NCI-H345 (cell line): ENCODE measurements at regions not wholly inside any gene's neighbourhood (a gene's known extent, or its start where the extent isn't known, plus 50 kb on each side); places are given as distances from the start of the nearest gene placed in this dataset.

Experiments
- DNase-seq: peaks from one replicate; lab custom pipeline; 2025; lab: John Stamatoyannopoulos, UW

DNA sequence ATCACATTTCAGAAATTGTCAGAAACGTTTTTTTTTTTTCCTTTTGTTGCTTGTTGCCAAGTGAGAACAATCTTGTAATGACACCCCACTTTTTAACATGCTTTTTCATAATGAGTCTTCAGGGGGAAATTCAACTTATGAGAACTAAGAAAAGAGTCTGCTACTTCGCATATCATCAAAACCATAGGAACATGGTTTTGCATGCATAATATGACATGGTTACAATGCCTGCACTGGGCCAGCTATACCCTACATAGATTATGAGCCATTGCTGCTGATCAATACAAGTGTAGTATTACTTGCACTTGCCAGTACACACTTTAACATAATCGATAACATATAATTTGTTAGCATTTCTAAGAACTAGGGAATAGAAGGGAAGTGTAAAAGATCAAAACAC, 191.0 kb upstream of the NBEA start:
- DNase-seq, result no peak

DNA sequence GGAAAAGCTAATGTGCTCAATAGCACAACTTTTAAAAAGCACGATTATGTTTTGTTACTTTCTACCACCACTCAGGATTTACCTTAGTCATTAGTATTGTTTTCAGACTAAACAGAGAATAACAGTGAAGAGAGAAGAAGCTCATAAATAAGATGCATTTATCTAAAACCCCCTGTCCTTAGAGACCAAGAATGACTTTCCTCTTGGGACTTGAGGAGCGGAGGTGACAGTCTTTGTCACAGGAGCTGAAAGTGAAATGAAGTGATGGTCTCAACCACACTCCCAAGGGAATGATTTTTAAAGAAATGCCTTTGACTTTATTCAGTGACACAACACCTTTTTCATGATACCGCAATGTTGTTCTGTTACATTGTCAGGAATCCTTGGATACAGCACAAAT, 190.6 kb upstream of the NBEA start:
- DNase-seq, result no peak

GRCh38 chr13:34752283-34752960, 189.6 kb upstream of the NBEA start:
- no peak for DNase-seq

DNA sequence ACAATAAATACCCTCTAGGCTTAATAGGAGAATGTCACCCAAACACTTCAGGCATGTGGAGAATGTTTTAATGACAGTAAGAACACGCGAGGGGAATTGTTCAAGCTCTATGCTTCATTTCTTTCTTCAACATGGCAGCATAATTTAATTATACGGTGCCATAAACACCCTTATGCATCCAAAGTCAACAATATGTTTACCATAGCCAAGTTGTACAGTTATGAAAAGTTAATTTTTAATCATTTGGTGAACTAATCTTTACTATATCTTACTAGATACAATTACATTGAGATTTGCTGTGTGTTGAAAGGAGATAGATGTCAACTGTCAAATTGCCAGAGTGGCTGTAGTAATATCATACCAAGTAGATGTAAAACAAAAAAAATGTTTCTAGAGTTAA, 185.9 kb upstream of the NBEA start:
- no peak for DNase-seq

GRCh38 chr13:34756572-34756971, 185.5 kb upstream of the NBEA start:
- no peak for DNase-seq

GRCh38 chr13:34757441-34757840, 184.6 kb upstream of the NBEA start:
- DNase-seq, result no peak

GRCh38 chr13:34758628-34759027, 183.4 kb upstream of the NBEA start:
- no peak for DNase-seq

- DNase-seq, result no peak
Observed at GRCh38 chr13:34762312-34762711, 179.8 kb upstream of the NBEA start.

- no peak for DNase-seq
Observed at GRCh38 chr13:34764246-34764645, 177.8 kb upstream of the NBEA start.

GRCh38 chr13:34765446-34766180, 176.5 kb upstream of the NBEA start:
- DNase-seq, result no peak

- DNase-seq, result no peak
Observed at GRCh38 chr13:34767778-34768177, 174.3 kb upstream of the NBEA start.

GRCh38 chr13:34772206-34772605, 169.9 kb upstream of the NBEA start:
- DNase-seq, result no peak

DNA sequence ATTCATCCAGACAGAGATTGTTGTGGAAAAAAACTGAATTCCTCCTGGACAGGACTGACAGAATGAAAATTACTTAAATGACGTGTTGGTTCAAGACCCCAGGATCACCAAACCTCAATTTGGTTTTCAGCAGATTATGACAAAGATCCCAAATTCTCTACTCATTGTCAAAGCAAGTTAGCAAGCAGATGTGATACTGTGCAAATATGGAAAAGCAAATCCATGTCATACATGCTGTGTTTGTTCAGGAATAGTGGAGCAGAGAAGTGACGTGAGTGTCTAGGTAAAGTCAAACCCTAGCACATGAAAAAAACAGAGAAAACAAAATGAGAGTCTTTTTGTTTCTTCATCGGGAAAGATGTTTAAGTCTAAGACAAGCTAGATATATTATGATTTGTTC, 169.2 kb upstream of the NBEA start:
- DNase-seq, result no peak

- DNase-seq, result no peak
Observed at GRCh38 chr13:34776390-34776981, 165.6 kb upstream of the NBEA start.

DNA sequence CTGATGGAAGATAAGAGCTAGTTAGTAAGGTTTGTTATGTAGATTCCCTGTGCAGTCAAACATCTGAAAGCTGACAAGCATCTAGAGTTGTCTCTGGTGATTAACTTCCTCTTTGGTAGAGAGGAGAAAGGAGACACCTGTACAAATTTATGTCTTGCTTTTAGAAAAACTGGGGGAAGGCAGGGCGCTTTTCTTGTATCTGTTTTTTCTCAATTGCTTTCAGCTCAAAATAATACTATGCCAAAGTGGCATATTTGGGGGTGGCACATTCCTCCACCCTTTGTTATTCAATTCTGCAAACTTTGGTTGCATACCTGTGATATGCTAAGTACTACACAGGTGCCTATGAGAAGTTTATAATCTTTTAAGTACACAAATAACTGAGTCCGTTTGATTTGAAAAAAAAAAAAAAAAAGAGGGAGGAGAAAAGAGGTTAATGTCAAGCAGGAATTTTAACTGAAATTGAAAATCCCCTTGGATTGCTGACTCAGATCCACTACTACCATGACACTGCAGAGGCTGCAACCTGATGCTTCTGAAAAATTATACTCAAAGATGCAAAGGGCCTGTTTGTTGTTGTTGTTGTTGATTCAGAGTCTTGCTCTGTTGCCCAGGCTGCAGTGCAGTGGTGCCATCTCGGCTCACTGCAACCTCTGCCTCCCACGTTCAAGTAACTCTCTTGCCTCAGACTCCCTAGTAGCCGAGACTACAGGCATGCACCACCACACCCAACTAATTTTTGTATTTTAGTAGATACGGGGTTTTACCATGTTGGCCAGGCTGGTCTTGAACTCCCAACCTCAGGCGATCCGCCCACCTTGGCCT, 164.8 kb upstream of the NBEA start:
- DNase-seq, result no peak

- DNase-seq, result no peak
Observed at GRCh38 chr13:34777914-34778303, 164.2 kb upstream of the NBEA start.

DNA sequence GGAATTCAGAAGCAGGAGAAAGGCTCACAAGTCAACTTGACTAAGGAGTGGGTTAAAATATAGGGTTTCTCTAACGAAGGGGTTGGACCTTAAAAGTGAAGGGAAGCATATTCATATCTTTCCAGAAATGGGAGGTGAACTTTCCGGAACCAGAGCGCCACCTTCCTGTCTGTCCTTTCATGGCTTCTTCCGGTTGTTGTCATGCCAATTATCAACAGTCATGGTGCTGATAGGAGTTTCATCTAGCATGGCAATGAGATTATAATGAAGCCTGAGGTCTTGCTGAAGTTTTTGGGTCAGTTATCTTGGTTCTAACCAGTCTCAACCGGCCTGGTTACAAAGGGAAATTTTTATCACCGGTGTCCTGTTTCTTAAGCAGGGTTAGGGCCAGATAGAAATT, 162.9 kb upstream of the NBEA start:
- no peak for DNase-seq

DNA sequence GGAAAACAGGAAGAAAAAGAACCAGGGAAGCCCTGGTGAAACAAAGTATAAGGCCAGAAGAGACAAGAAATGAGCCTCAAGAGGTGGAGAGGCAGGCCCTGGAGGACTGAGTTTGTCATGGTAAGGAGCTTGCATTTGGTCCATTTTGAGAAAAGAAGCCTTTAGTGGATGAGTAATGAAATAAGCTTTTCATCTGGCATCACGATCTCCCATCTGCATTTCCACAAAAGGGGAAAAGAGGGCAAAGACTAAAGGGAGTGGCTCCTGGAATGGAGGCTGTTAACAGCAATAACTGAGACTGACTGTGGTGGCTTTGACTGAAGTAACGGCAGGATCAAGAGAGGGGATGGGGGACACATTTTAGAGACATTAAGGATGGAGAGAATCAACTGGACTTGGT, 148.8 kb upstream of the NBEA start:
- no peak for DNase-seq

- no peak for DNase-seq
Observed at GRCh38 chr13:34803756-34804155, 138.3 kb upstream of the NBEA start.

DNA sequence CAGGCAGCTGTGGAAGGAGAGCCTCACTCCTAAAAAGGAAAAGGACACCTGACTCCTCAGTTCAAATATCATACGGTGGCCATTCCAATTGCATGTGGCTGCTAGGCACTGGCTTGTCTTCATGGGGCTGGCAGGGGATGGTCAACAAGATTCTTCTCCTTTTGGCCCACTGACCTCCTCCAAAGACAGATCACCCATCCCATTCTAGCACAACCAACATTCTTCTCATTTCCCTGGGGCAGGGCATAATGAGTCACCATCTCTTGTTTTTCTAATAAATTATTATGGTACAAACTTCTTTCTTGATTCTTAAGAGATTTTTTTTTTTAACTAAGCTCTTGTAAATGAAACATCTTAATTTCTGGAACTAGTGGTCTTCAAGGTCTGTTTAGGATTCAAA, 136.7 kb upstream of the NBEA start:
- DNase-seq, result no peak

GRCh38 chr13:34808649-34809048, 133.4 kb upstream of the NBEA start:
- no peak for DNase-seq

DNA sequence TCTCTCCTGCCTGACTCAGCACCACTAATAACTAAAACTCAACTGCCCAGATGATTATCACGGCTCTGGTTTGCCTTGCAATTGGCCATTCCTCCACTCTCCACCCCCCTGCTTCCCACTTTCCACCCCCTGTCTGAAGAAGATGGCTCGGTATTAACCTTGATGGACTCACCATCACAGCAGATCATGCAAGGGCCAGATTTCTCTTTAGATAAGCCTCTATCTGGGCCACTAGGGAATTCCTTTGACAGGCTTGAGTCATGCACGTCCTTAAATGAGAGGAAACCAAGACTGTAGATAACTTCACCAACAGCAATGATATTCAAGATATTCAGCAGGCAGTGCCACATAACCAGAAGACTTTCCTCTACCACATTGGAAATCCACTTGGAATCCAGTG, 131.1 kb upstream of the NBEA start:
- no peak for DNase-seq

DNA sequence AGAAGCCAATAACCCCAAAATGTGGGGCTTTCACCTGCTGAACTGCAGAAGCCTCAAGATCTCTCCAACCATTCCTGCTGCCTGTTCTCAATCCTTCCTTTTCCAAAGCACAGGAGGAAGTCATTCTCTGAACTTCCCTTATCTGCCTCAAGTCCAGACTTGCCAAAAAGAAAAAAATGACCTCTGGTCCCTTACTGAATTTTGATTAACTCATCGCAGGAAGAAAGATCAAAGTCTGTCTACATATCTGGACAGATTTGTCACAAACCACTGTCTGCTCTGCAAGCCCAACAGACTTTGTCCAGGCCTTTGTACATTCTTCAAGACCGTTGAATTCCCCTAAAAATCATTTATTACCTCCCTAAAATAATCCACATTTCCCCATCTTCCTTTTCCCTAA, 126.5 kb upstream of the NBEA start:
- no peak for DNase-seq
